ENCODE measurements at regions not wholly inside any gene's neighbourhood (a gene's known extent, or its start where the extent isn't known, plus 50 kb on each side); places are given as distances from the start of the nearest gene placed in this dataset.

DNA sequence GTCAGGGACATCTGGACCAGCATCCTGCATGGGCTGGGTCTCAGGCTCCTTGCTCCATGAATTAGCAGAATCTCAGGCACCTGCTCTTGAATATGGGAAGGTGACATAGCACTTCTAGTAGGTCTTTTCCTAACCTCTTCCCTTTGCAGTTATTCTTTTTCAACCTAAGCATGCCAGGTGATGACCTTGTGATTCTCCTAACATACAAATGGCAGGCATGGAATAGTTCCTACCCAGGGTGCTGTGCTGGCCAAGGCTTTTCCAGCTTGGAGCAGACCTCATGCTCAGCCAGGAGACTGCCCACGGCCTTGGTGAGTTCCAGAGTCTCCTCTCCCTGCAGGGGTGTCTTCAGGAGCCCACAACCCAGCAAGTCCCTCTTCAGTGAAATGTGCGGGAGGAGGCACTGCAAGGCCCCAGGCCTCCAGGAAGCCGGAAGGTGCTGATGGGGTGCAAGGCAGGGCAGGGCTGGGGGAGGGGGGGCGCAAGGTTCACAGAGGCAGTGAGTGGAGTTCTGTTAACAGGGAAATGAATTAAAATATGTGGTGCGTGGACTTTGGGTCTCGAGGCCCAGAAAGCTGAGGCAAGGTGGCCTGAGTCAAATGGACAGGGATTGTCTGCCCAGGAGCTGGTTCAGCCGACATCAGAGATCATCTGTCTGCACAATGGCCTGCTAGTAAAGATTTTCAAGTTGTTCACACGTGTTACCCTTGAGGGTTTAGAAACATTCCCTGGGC, 75.9 kb upstream of the SEPTIN5 start (continued):
- TF ChIP-seq, protein P1, sequence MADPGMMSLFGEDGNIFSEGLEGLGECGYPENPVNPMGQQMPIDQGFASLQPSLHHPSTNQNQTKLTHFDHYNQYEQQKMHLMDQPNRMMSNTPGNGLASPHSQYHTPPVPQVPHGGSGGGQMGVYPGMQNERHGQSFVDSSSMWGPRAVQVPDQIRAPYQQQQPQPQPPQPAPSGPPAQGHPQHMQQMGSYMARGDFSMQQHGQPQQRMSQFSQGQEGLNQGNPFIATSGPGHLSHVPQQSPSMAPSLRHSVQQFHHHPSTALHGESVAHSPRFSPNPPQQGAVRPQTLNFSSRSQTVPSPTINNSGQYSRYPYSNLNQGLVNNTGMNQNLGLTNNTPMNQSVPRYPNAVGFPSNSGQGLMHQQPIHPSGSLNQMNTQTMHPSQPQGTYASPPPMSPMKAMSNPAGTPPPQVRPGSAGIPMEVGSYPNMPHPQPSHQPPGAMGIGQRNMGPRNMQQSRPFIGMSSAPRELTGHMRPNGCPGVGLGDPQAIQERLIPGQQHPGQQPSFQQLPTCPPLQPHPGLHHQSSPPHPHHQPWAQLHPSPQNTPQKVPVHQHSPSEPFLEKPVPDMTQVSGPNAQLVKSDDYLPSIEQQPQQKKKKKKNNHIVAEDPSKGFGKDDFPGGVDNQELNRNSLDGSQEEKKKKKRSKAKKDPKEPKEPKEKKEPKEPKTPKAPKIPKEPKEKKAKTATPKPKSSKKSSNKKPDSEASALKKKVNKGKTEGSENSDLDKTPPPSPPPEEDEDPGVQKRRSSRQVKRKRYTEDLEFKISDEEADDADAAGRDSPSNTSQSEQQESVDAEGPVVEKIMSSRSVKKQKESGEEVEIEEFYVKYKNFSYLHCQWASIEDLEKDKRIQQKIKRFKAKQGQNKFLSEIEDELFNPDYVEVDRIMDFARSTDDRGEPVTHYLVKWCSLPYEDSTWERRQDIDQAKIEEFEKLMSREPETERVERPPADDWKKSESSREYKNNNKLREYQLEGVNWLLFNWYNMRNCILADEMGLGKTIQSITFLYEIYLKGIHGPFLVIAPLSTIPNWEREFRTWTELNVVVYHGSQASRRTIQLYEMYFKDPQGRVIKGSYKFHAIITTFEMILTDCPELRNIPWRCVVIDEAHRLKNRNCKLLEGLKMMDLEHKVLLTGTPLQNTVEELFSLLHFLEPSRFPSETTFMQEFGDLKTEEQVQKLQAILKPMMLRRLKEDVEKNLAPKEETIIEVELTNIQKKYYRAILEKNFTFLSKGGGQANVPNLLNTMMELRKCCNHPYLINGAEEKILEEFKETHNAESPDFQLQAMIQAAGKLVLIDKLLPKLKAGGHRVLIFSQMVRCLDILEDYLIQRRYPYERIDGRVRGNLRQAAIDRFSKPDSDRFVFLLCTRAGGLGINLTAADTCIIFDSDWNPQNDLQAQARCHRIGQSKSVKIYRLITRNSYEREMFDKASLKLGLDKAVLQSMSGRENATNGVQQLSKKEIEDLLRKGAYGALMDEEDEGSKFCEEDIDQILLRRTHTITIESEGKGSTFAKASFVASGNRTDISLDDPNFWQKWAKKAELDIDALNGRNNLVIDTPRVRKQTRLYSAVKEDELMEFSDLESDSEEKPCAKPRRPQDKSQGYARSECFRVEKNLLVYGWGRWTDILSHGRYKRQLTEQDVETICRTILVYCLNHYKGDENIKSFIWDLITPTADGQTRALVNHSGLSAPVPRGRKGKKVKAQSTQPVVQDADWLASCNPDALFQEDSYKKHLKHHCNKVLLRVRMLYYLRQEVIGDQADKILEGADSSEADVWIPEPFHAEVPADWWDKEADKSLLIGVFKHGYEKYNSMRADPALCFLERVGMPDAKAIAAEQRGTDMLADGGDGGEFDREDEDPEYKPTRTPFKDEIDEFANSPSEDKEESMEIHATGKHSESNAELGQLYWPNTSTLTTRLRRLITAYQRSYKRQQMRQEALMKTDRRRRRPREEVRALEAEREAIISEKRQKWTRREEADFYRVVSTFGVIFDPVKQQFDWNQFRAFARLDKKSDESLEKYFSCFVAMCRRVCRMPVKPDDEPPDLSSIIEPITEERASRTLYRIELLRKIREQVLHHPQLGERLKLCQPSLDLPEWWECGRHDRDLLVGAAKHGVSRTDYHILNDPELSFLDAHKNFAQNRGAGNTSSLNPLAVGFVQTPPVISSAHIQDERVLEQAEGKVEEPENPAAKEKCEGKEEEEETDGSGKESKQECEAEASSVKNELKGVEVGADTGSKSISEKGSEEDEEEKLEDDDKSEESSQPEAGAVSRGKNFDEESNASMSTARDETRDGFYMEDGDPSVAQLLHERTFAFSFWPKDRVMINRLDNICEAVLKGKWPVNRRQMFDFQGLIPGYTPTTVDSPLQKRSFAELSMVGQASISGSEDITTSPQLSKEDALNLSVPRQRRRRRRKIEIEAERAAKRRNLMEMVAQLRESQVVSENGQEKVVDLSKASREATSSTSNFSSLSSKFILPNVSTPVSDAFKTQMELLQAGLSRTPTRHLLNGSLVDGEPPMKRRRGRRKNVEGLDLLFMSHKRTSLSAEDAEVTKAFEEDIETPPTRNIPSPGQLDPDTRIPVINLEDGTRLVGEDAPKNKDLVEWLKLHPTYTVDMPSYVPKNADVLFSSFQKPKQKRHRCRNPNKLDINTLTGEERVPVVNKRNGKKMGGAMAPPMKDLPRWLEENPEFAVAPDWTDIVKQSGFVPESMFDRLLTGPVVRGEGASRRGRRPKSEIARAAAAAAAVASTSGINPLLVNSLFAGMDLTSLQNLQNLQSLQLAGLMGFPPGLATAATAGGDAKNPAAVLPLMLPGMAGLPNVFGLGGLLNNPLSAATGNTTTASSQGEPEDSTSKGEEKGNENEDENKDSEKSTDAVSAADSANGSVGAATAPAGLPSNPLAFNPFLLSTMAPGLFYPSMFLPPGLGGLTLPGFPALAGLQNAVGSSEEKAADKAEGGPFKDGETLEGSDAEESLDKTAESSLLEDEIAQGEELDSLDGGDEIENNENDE (IDR thresholded peaks at IDR 0.05; ENCODE audit: insufficient replicate concordance, low read length) = no peak
- TF ChIP-seq SRF (IDR thresholded peaks at IDR 0.05; ENCODE audit: low read depth, low read length) = no peak
- no peak for TF ChIP-seq ZNF274 (IDR thresholded peaks at IDR 0.05; ENCODE audit: borderline replicate concordance, extremely low read depth, low read length)
- TF ChIP-seq HDAC6 (IDR thresholded peaks at IDR 0.05; ENCODE audit: low read depth, low read length) = no peak
- TF ChIP-seq JUND (IDR thresholded peaks at IDR 0.05; ENCODE audit: low read length) = no peak
- TF ChIP-seq, protein P2, sequence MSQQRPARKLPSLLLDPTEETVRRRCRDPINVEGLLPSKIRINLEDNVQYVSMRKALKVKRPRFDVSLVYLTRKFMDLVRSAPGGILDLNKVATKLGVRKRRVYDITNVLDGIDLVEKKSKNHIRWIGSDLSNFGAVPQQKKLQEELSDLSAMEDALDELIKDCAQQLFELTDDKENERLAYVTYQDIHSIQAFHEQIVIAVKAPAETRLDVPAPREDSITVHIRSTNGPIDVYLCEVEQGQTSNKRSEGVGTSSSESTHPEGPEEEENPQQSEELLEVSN (IDR thresholded peaks at IDR 0.05) = no peak
- TF ChIP-seq RFX5 (IDR thresholded peaks at IDR 0.05; ENCODE audit: borderline replicate concordance, low read depth, low read length) = no peak

Data from H1 (cell line).